OCI-LY1 (cell line): ENCODE measurements at regions not wholly inside any gene's neighbourhood (a gene's known extent, or its start where the extent isn't known, plus 50 kb on each side); places are given as distances from the start of the nearest gene placed in this dataset.

Experiments
- CTCF ChIP-seq: fragments of 200-600 bp; sonication (generic), shearing (Covaris generic); IDR thresholded peaks from 2 replicates; pipeline ENCODE4 v1.5.1; 2017; ENCODE audit warnings: mild to moderate bottlenecking, antibody characterized with exemption, low read length, moderate library complexity, mixed read lengths
- EZH2 ChIP-seq: fragments of 200-600 bp; sonication (generic), shearing (Covaris generic); IDR thresholded peaks from 2 replicates; pipeline ENCODE4 v1.8.0; 2017; ENCODE audit warnings: borderline replicate concordance, mixed run types, mild to moderate bottlenecking, antibody characterized with exemption, low read length, moderate library complexity, mixed read lengths

- no peak for TF ChIP-seq CTCF
- no peak for TF ChIP-seq EZH2
Measured at GRCh38 chr7:6886198-6886597, 60.1 kb upstream of the CCZ1B start.
